NCI-H82 treated with DMSO at 0.1 percent for 48 hours (cell line): ENCODE measurements at regions not wholly inside any gene's neighbourhood (a gene's known extent, or its start where the extent isn't known, plus 50 kb on each side); places are given as distances from the start of the nearest gene placed in this dataset.
A peak's percentile ranks its signal among the peaks of the same experiment; 100 is the strongest.
"Not testable (repeated sequence)": the region's sequence is repeated elsewhere in the genome, so short reads cannot be mapped to it uniquely, and the experiment has no call there.

Experiments
- DNase-seq: peaks from one replicate; lab custom pipeline; 2025; ENCODE audit not compliant: unreplicated experiment; lab: John Stamatoyannopoulos, UW

DNA sequence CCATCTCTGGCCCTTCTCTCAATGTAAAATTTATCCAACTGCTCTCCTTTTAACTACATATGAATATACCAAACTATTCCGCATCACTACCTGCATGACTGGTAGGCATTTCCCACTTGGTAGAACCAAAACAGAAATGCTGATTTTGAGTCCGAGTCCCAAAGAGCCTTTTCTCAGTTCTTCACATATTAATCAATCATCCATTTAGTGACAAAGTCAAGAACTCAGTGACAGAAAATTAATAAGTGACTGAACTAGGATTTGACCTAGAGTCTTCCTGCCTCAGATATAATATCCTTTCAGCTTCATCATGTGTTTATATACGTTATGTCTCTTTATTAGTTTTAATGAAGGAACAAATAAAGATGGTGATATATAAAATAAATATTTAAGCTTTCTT lies 700.6 kb upstream of the GOLIM4 start:
- DNase-seq = no peak

DNA sequence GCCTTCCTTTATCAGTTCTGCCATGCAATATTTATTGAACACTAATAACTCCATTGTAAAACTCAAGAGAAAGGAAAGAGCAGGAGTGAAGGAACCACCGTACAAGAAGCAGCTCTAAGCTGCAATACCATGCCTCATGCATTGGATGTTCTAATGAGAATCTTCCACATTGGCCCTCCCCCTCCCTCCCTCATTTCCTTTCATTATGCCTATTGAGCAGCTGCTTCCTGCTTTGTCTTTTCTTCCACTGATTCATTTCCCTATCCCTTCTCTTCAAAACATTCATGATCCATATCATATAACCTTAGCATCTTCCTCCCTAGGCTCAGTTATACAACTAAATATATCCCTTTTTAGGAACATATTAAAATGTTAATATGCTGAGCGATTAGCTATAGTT lies 698.7 kb upstream of the GOLIM4 start:
- no peak for DNase-seq

- DNase-seq = no peak
Observed at GRCh38 chr3:168782193-168782592, 686.5 kb upstream of the GOLIM4 start.

DNA sequence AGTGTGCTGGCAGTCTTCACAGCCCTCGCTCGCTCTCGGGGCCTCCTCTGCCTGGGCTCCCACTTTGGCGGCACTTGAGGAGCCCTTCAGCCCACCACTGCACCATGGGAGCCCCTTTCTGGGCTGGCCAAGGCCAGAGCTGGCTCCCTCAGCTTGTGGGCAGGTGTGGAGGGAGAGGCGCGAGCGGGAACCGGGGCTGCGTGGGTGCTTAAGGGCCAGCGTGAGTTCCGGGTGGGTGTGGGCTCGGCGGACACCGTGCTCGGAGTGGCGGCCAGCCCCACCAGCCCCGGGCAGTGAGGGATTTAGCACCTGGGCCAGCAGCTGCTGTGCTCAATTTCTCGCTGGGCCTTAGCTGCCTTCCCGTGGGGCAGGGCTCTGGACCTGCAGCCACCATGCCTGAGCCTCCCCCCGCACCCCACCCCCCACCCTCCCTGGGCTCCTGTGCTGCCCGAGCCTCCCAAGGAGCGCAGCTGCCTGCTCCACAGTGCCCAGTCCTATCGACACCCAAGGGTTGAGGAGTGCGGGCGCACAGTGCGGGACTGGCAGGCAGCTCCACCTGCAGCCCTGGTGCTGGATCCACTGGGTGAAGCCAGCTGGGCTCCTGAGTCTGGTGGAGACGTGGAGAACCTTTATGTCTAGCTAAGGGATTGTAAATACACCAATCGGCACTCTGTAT lies 684.4 kb upstream of the GOLIM4 start:
- DNase-seq = not testable (repeated sequence)

DNA sequence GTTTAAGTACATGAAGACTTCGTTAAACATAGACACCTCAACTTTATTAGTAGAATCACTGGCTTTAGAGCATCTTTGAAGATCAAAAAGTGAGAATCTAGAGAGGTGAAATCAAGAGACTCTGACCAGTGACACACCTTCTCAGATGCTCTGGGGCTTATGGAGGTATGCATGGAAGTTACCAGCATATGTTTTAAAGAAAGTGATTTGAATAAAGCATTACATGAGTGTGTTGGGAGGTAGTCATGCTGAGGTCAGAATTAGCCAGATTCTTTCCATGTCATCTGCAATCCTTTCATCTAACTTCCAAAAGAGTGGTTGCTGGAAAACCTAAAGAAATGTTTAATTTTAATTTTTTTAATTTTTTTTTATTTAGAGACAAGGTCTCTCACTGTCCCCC lies 658.0 kb upstream of the GOLIM4 start:
- no peak for DNase-seq

DNA sequence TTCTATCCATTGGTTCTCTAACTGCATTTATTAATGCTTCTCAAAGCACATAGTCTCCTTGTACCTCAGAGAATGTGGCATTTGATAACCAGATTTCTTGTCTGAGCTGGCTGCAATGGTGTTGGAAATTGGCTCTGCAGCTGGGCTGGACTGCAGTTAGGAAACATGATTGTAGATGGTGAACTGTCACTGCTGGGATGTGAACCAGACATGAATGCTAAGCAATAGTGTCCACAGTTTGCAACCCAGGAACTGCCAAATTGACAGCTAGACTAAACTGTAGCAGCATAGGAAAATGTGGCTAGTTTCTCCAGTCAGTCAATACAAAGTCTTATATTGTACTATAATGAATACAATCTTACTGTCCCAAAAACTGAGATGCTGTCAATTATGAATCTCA lies 656.6 kb upstream of the GOLIM4 start:
- no peak for DNase-seq

- no peak for DNase-seq
Observed at GRCh38 chr3:168747697-168748096, 652.0 kb upstream of the GOLIM4 start.

GRCh38 chr3:168738527-168739325 lies 643.0 kb upstream of the GOLIM4 start:
- DNase-seq = no peak

DNA sequence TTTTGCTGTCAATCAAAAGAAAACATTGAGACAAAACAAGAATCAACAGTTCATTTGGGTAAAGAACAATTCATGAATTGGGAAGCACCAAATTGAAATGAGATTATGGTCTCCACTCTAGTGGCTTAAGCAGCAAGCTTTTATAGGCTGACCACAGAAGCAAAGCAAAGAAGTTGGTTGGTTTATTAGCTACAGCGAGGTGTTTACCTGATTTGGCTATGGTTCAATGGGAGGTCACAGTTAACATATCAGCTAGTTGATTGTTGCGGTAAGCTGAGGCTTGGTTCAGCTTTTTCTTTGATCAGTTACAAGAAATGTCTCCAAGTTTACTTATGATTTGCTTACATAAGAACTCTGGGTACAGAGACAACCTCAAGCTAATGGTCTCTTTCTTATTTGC lies 640.5 kb upstream of the GOLIM4 start:
- DNase-seq = no peak

- no peak for DNase-seq
Observed at GRCh38 chr3:168730073-168730472, 634.3 kb upstream of the GOLIM4 start.

- no peak for DNase-seq
Observed at GRCh38 chr3:168722091-168722490, 626.4 kb upstream of the GOLIM4 start.

DNA sequence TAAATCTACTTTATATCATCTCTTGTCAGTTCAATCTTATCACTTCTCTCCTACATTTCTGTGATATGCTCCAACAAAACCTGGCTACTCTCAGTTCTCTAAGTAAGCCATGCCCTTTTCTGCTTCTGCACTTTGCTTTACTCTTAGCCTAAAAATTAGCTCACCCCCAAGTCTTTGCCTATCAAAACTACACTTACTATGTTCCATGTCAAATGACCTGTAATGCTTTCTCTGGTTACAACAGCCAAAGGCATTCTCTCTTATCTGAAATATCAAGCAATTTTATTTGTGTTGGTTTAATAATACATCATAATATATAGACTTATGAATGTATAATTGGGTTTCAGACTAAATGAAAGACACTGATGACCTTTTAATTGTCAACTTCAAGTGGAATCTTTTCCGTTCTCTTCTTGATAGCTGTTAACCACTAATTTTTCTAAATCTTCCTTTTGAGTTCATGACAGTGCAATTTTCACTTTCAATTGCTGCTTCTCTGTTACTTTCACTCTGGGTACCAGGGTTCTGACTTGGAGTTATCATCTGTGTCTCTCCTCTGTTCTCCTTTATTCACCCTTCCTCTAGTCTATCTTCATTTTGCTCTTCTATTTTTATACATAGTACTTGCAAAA lies 619.0 kb upstream of the GOLIM4 start:
- no peak for DNase-seq

DNA sequence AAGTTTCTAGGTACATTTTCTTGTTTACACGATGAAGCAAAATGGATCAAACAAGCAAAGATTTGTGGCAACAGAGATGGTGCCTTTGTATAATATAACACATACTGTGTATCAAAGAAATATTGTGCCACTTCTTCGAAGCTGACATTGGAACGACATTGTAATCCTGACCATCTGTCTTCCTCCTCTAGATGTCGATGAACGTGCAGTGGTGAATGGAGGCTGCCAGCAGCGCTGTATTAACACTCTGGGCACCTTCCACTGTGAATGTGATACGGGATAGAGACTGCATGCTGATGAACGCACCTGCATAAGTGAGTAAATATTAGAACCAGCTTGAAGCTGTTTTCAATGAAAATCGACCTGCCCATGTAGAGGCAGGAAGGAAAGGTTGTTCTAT lies 613.3 kb upstream of the GOLIM4 start:
- DNase-seq = no peak

- no peak for DNase-seq
Observed at GRCh38 chr3:168707900-168708299, 612.2 kb upstream of the GOLIM4 start.

- DNase-seq = no peak
Observed at GRCh38 chr3:168705412-168705811, 609.7 kb upstream of the GOLIM4 start.

DNA sequence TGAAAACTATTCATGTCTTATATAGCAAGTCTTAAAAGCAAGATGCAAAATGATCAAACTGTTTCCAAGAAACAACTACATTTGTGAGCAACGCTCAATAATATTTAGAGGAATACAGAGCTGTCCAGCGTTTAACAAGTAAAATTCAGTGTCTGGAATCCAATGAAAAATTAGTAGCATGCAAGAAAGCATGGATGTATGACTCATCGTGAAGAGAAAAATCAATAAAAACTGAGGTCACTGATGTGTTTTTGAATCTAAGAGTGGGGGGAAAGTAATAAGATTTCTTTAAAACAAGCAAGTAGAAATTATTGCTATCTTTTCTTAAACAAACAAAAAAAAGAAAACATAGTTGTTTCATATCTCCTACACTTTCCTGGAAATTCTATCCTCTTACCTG lies 600.3 kb upstream of the GOLIM4 start:
- no peak for DNase-seq

- no peak for DNase-seq
Observed at GRCh38 chr3:168693870-168694269, 598.1 kb upstream of the GOLIM4 start.

GRCh38 chr3:168688267-168688666 lies 592.5 kb upstream of the GOLIM4 start:
- no peak for DNase-seq

- no peak for DNase-seq
Observed at GRCh38 chr3:168684519-168684918, 588.8 kb upstream of the GOLIM4 start.

DNA sequence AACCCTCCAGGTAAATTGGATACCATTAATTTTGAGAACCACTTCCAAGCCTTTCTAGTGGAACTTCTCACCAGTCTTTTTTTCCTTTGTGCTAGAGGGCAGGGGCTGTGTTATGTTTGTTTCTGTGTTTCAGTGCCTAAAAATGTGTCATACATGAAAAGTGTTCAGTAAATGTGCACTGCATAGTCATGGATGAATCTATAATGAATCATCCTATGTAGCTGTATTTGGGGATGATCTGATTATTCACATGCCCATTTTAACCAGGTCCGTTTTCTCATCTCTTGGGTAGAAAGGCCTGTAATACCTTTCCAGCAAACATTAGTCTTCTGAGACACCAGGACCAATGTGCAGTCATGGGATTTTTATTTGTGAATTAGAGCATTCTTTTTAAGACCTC lies 583.0 kb upstream of the GOLIM4 start:
- DNase-seq = no peak

DNA sequence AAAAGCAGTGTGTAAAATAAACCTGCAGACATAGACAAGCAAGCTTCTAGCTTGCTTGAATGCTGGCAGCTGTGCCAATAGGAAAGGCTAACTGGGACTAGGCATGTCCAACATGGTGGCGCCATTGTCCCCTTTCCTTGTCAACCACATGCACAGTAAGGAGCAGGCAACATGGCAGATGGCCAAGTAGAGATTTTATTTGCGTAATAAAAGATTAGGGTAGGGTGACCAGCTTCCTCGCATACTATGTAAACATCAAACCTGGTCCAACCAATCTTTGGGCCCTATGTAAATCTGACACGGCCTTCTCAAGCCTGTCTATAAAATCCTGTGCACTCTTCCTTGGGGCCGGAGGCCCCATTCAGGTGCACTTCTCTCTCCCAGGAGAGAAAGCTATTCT lies 575.4 kb upstream of the GOLIM4 start:
- peak; percentile 16 for DNase-seq
